GM23248 (cell line): ENCODE measurements at regions not wholly inside any gene's neighbourhood (a gene's known extent, or its start where the extent isn't known, plus 50 kb on each side); places are given as distances from the start of the nearest gene placed in this dataset.

Experiments
- EZH2 ChIP-seq: fragments of 200-600 bp; sonication (generic); IDR thresholded peaks from 2 replicates; pipeline ENCODE4 v1.6.1; 2018; ENCODE audit warnings: antibody characterized with exemption, mild to moderate bottlenecking; ENCODE audit not compliant: insufficient read depth, poor library complexity, severe bottlenecking
- EZH2phosphoT487 ChIP-seq: fragments of 200-600 bp; sonication (generic); IDR thresholded peaks from 2 replicates; pipeline ENCODE4 v1.6.1; 2018; ENCODE audit warnings: antibody characterized with exemption, moderate library complexity, mild to moderate bottlenecking, low read depth; ENCODE audit not compliant: insufficient read depth

GRCh38 chr16:51591480-51591879 lies 440.4 kb upstream of the SALL1 start:
- no peak for TF ChIP-seq EZH2
- no peak for TF ChIP-seq EZH2phosphoT487
